PC-9 (cell line): ENCODE measurements at regions not wholly inside any gene's neighbourhood (a gene's known extent, or its start where the extent isn't known, plus 50 kb on each side); places are given as distances from the start of the nearest gene placed in this dataset.

Experiments
- CTCF ChIP-seq: fragments of 200-600 bp; sonication (generic); conservative IDR thresholded peaks from 2 replicates; pipeline ENCODE4 v1.6.1; 2017; ENCODE audit warnings: mixed run types, antibody characterized with exemption, mild to moderate bottlenecking, moderate library complexity
- EZH2 ChIP-seq: fragments of 200-600 bp; sonication (generic); IDR thresholded peaks from 2 replicates; pipeline ENCODE4 v1.8.0; 2017; ENCODE audit warnings: antibody characterized with exemption, low read depth

DNA sequence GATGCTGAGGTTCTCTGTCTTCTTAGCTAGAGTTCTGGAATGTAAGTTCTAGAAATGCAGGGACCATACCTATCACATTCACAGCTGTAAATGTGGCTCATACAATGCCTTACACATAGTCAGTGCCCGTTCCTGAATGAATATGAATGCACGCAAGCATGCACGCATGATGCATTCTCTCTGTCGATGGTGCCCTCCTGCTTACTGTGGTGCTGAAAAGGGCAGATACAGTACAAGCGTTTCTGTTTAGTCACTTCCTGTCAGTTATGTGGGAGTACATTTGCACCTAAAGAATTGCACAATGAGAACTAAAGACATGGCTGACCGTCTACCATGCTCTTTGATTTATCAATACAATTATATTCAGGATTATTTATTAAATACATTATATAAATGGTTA lies 152.2 kb upstream of the SOX4 start:
- TF ChIP-seq CTCF (no peak), EZH2 (no peak)
